ENCODE measurements at regions not wholly inside any gene's neighbourhood (a gene's known extent, or its start where the extent isn't known, plus 50 kb on each side); places are given as distances from the start of the nearest gene placed in this dataset.
"Not testable (repeated sequence)": the region's sequence is repeated elsewhere in the genome, so short reads cannot be mapped to it uniquely, and the experiment has no call there.

- H2AFZ ChIP-seq: no peak overlapping the region
- H3K79me2 ChIP-seq (ENCODE audit: low read depth): no peaks in the 10 kb centered on the region
- no peaks in the 10 kb centered on the region for H3K4me1 ChIP-seq (replicated peaks; ENCODE audit: insufficient read depth)
- H3K4me2 ChIP-seq: no peak overlapping the region
- no peak for DNase-seq
- H3K27me3 ChIP-seq (ENCODE audit: insufficient read depth, low read depth): no peaks in the 10 kb centered on the region
- H3K9me2 ChIP-seq (ENCODE audit: insufficient read depth): 0 out of 2 replicates have a peak, but pooled peaks cover 6% of the 10 kb centered on the region
- POLR2A ChIA-PET (ENCODE audit: unreplicated experiment): no interaction called here
- CTCF ChIA-PET: no interaction called here
- H3K4me3 ChIP-seq: no peak overlapping the region
- H3K9me3 ChIP-seq (ENCODE audit: insufficient read depth, low read depth): no peaks in the 10 kb centered on the region
- TF ChIP-seq CTCF (conservative IDR thresholded peaks at IDR 0.05) (no peak), EZH2 (IDR thresholded peaks at IDR 0.05; ENCODE audit: low read depth) (no peak)
- intact Hi-C loops (cut with micrococcal nuclease; ENCODE audit: unreplicated experiment): no loop called here
- BruUV-seq (replicated peaks): no TSS peak
- H3K27ac ChIP-seq: no peak overlapping the region
- H3K36me3 ChIP-seq (ENCODE audit: low read depth): no peaks in the 10 kb centered on the region
- no peaks in the 10 kb centered on the region for H4K20me1 ChIP-seq (ENCODE audit: insufficient read depth)
- no peaks in the 10 kb centered on the region for H3F3A ChIP-seq (ENCODE audit: insufficient read depth, low read depth)
Observed at GRCh38 chr2:138381373-138381772, 120.2 kb upstream of the SPOPL start.

- Histone ChIP-seq H3K4me3 (no peak overlapping the region), H3K4me2 (no peak overlapping the region), H3F3A (ENCODE audit: insufficient read depth, low read depth) (no peaks in the 10 kb centered on the region), H3K27me3 (ENCODE audit: insufficient read depth, low read depth) (no peaks in the 10 kb centered on the region), H3K9me3 (ENCODE audit: insufficient read depth, low read depth) (no peaks in the 10 kb centered on the region), H3K9me2 (ENCODE audit: insufficient read depth) (0 out of 2 replicates have a peak, but pooled peaks cover 6% of the 10 kb centered on the region), H3K4me1 (replicated peaks; ENCODE audit: insufficient read depth) (no peaks in the 10 kb centered on the region), H3K79me2 (ENCODE audit: low read depth) (no peaks in the 10 kb centered on the region), H2AFZ (no peak overlapping the region), H3K27ac (no peak overlapping the region), H4K20me1 (ENCODE audit: insufficient read depth) (no peaks in the 10 kb centered on the region), H3K36me3 (ENCODE audit: low read depth) (no peaks in the 10 kb centered on the region)
- CTCF ChIA-PET: no interaction called here
- TF ChIP-seq EZH2 (IDR thresholded peaks at IDR 0.05; ENCODE audit: low read depth): no peak
- no peak for TF ChIP-seq CTCF (conservative IDR thresholded peaks at IDR 0.05)
- POLR2A ChIA-PET (ENCODE audit: unreplicated experiment): no interaction called here
- intact Hi-C loops (cut with micrococcal nuclease; ENCODE audit: unreplicated experiment): no loop called here
- DNase-seq: no peak
- BruUV-seq (replicated peaks): no TSS peak
Observed at GRCh38 chr2:138382672-138383071, 118.9 kb upstream of the SPOPL start.

DNA sequence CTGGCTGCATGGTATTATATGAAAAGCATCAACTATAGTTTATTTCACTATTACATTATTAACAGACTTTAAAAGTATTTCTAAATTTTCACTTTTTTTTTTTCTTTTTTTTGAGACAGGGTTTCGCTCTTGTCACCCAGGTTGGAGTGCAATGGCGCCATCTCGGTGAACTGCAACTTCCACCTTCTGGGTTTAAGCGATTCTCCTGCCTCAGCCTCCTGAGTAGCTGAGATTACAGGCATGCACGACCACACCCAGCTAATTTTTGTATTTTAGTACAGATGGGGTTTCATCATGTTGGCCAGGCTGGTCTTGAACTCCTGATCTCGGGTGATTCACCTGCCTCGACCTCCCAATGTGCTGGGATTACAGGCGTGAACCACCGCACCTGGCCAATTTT is 115.4 kb upstream of the SPOPL start:
- H3K79me2 ChIP-seq (ENCODE audit: low read depth); H3K27me3 ChIP-seq (ENCODE audit: insufficient read depth, low read depth); CTCF ChIA-PET; H3K4me2 ChIP-seq; H3F3A ChIP-seq (ENCODE audit: insufficient read depth, low read depth); DNase-seq; H2AFZ ChIP-seq; BruUV-seq (replicated peaks); H4K20me1 ChIP-seq (ENCODE audit: insufficient read depth); H3K36me3 ChIP-seq (ENCODE audit: low read depth); H3K27ac ChIP-seq; H3K4me1 ChIP-seq (replicated peaks; ENCODE audit: insufficient read depth); H3K9me3 ChIP-seq (ENCODE audit: insufficient read depth, low read depth); H3K9me2 ChIP-seq (ENCODE audit: insufficient read depth); intact Hi-C loops (cut with micrococcal nuclease; ENCODE audit: unreplicated experiment); H3K4me3 ChIP-seq: not testable (repeated sequence)
- POLR2A ChIA-PET (ENCODE audit: unreplicated experiment): interaction anchor here (0.5 kb wide), 1 partner anchor 115 kb away, joined by 3 read pairs; no protein-coding TSS in a partner anchor

GRCh38 chr2:138389063-138389462 is 112.5 kb upstream of the SPOPL start:
- Histone ChIP-seq H3F3A (ENCODE audit: insufficient read depth, low read depth) (no peaks in the 10 kb centered on the region), H3K4me2 (no peak overlapping the region), H3K79me2 (ENCODE audit: low read depth) (no peaks in the 10 kb centered on the region), H3K27ac (no peak overlapping the region), H3K27me3 (ENCODE audit: insufficient read depth, low read depth) (no peaks in the 10 kb centered on the region), H4K20me1 (ENCODE audit: insufficient read depth) (no peaks in the 10 kb centered on the region), H2AFZ (no peak overlapping the region), H3K4me1 (replicated peaks; ENCODE audit: insufficient read depth) (no peaks in the 10 kb centered on the region), H3K36me3 (ENCODE audit: low read depth) (no peaks in the 10 kb centered on the region), H3K9me3 (ENCODE audit: insufficient read depth, low read depth) (no peaks in the 10 kb centered on the region; the same call in 1 of the 2 replicates), H3K4me3 (no peak overlapping the region), H3K9me2 (ENCODE audit: insufficient read depth) (no peaks in the 10 kb centered on the region)
- intact Hi-C loops (cut with micrococcal nuclease; ENCODE audit: unreplicated experiment): no loop called here
- DNase-seq: no peak
- TF ChIP-seq CTCF (conservative IDR thresholded peaks at IDR 0.05) (no peak), EZH2 (IDR thresholded peaks at IDR 0.05; ENCODE audit: low read depth) (no peak)
- POLR2A ChIA-PET (ENCODE audit: unreplicated experiment): no interaction called here
- no TSS peak for BruUV-seq (replicated peaks)
- CTCF ChIA-PET: no interaction called here
